HG02588 (cell line): ENCODE measurements at regions not wholly inside any gene's neighbourhood (a gene's known extent, or its start where the extent isn't known, plus 50 kb on each side); places are given as distances from the start of the nearest gene placed in this dataset.
"Not testable (repeated sequence)": the region's sequence is repeated elsewhere in the genome, so short reads cannot be mapped to it uniquely, and the experiment has no call there.

Source experiments
- ATAC-seq: cut with Tn5 transposase; IDR thresholded peaks from one replicate; pipeline ENCODE4 v1.9.1; 2021; ENCODE audit warnings: mild to moderate bottlenecking, moderate library complexity; ENCODE audit not compliant: unreplicated experiment

DNA sequence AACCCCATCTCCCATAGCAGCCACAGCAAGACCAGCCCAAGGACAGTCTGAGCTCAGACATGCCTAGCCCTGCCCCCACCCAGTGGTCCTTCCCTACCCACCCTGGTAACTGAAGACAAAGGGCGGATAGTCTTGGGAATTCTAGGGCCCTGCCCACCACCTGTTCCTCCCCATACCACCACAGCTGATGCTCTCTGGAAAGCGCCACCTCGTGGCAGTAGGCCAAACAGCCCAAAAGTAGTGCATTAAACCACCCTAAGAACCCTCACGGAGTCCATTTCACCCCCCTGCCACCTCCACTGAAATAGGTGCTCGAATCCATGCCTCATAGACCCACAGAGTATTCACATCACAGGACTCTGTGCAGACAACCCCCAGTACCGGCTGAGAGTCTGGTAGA, 1021.4 kb downstream of the CDH8 start:
- no peak for ATAC-seq

DNA sequence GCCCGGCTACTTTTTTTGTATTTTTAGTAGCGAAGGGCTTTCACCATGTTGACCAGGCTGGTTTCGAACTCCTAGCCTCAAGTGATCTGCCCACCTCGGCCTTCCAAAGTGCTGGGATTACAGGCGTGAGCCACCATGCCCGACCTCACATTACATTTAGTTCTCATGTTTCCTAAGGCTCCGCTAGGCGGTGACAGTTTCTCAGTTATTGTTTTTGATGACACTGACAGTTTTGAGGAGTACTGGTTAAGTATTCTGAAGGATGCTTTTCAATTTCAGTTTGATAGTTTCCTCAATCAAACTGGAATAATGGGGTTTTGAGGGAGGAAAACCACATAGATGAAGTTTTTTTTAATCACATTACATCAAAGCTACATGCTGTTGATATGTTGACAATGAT, 1028.5 kb downstream of the CDH8 start:
- no peak for ATAC-seq

DNA sequence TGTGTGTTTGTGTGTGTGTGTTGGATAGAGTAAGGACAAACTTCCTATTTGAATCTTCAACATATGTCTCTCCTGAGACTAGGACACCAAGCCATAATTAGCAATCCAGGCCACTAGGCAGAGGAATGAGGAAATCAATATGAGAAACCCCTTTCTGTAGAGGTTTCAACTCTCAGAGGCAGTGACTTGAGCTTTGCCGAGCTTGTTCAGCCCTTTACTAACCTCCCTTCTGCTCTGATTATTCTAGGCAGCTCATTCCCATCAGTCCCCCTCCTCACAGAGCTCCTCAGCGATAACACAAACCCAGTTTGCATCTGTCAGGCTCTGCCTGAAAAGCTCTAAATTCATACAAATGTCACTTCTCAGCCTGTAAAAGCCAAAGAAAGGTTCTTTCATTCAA, 1030.3 kb downstream of the CDH8 start:
- ATAC-seq = no peak

DNA sequence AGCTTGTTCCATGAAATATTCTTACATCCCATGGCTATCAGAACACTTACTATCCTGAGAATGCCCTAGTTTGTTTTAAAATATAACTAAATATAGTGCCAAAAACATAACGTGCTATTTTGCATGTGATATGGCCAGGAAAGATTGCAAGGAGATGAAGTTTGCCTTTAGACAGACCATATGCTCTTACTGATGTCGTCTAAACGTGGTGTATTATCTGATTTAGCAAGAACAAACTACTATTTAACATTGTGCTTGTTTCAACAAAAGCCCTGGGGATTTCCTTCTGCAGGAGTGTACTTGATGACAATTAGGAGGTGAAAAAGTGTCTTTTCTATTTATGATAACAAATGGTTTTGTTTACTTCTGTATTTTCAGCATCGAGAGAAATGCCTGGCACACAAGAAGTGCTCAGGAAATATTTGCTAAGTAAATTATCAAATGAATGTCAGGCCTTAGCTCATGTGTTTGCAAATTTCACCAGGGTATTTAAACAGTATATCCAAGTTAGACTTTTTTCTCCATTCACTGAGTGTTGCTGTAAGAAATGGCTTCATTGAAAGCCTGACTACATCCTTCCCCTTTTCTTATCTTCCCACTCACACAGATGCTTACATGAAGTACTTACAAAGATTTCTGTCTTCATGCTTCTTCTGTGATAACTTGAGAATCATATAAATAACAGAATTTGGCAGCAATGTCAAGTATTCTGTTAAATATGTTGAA, 1033.6 kb downstream of the CDH8 start:
- ATAC-seq = no peak

DNA sequence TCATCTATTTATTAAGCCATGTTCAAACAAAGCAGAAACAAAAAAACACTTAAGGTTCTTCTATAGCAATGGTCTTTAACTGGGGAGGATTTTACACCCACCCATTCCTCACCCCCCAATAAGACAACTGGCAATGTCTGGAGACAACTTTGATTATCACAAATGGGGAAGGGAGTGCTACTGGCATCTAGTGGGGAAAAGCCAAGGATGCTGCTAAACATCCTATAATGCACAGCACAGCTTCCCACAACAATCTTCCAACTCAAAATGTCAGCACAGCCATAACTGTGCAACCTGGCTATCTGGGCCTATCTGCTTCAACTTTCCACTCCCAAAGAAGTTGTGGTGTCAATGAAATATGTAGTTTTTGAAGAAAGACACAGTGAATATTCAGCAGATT, 1044.4 kb downstream of the CDH8 start:
- ATAC-seq = no peak

DNA sequence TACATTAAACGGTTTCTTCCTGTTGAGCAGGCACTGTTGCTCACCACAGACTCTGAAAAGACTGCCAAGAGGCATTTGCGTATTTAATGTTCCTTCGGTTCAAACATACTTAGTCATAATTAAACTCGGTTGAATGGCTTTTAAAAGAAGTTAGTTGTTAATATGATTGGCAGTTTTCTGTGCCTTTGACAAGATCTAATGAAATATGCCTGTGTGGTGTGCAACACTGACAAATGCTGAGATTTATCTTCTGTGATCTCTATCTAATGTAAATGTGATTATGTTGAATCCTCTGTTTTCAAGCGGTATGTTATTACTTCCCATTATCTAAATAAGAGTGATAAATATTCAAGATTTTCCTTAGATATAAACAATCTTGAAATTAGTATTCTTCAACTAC, 1046.6 kb downstream of the CDH8 start:
- ATAC-seq = no peak

DNA sequence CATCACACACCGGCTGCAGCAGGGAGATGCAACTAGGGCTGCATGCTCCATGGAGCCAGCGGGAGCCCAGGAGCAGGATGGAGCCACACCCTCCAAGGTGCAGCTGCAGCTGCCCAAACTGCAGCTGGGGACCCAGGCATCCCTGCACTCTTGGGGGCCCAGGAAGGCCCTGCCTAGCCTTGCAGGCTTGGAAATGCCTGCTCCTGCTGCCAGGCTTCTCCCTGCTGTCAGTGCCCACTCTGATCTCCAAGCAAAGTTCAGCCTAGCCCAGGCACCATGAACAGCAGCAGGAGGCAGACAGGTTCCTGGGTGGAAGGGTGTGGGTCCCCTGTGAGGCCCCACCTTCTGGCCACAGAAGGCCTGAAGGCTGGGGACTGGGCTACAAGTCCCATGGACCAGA, 1057.1 kb downstream of the CDH8 start:
- no peak for ATAC-seq

DNA sequence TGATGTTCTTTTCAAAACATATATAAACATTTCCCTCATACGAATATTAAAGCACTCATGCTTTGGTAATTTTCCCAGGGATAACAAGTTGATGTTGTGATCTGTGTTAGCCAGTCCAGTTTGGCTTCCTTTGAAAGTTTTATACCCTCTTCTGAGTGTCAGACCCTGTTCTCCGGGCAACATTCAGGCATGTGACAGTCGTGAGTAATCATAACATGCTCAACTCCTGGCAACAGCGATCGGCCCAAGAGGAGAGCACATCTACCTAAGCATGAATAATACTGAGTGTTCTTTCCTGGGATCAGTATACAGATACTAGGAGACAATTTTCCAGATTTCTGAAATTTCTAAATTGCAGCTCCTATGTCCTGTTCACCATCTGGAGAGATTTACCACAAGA, 1086.4 kb downstream of the CDH8 start:
- ATAC-seq = no peak

DNA sequence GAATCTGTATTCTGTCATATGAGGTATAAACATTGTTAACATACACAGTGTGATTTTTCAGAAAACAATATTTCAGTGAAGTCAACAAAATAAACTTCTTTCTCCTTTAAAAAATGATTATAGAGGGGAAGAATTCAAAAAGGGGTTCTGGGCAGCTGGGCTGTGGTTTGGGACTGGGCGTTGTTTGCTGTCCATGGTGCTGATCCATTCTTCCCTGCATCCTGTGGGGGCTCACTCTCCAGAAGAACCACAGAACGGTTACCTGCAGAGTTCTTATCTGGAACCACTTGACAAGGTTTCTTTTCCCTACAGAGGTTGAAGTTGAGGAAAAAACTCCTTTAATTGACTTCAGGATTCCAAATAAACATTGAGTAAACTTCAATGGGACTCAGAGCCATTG, 1091.0 kb downstream of the CDH8 start:
- ATAC-seq = no peak

DNA sequence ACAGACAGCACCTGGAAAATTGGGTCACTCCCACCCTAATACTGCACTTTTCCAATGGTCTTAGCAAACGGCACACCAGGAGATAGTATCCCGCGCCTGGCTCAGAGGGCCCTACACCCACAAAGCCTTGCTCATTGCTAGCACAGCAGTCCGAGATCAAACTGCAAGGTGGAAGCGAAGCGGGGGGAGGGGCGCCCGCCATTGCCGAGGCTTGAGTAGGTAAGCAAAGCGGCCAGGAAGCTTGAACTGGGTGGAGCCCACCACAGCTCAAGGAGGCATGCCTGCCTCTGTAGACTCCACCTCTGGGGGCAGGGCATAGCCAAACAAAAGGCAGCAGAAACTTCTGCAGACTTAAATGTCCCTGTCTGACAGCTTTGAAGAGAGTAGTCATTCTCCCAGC, 1100.0 kb downstream of the CDH8 start:
- not testable (repeated sequence) for ATAC-seq

DNA sequence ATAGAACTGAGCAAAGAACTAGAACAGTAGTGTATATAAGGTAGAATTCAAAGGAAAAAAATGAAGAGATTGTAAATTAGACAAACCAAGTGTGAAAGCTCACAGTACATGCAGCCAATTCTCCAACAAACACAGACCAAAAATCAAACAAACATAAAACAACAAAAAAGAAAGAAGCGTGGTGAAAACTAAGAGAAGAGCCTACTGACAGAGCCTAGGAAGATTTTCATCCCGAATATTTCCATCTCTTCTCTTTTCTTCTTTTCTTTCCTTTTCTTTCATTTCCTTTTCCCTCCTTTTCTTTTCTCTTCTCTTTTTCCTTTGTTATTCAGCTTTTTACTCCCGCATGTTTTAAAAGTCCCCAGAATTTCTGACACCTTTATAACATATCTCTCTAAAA, 1103.6 kb downstream of the CDH8 start:
- no peak for ATAC-seq

DNA sequence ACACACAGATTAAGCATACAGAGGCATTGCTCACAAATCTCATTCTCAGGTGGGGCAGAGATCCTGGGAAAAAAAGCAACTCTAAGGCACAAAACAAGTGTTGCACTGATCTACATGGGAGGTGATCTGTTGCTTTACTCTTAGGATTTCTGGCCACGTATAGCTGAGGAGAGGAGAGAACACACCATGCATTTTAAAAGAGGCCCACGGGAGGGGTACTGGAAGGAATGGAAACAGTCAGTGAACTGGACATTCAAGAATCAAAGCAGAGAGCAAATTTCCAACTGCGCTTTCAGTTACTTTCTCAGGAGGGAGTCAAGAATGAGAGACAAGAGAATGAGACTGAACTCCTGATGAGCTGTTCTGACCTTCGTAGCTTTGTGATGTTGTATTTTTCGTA, 1105.9 kb downstream of the CDH8 start:
- ATAC-seq = no peak

DNA sequence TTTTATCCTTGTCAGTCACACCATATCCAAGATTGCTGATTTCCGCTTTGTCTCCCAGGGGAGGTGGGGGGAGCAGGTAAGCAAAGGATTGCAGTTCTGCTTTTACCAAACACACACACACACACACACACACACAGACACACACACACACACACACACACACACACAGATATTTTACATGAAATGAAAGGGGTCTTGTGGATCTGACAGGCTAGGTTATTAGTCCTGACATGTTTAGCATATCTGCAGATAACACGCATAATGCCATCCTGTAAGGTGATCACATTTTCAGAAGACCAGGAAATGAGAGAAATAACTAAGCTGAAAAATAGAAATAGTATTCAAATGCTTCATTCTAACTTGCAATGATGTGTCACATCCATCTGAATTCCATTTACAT, 1113.3 kb downstream of the CDH8 start:
- ATAC-seq = no peak

DNA sequence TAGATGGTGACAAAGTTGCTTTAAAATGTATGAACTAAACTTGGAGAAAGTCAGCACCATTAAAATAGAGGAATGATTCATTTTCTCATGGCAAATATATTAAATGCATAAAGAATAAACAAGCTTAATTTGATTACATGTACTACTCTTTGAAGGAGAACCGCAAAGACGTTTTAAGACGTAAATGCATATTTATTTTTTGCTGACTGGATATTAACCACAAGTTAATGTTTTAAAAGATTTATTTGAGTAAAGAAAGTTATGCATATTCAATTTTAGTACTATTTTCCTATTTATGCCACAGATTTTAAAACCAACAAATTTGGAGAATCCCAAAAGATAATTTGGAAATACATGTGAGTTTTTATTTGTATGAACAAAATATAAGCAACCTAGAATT, 1121.9 kb downstream of the CDH8 start:
- no peak for ATAC-seq

DNA sequence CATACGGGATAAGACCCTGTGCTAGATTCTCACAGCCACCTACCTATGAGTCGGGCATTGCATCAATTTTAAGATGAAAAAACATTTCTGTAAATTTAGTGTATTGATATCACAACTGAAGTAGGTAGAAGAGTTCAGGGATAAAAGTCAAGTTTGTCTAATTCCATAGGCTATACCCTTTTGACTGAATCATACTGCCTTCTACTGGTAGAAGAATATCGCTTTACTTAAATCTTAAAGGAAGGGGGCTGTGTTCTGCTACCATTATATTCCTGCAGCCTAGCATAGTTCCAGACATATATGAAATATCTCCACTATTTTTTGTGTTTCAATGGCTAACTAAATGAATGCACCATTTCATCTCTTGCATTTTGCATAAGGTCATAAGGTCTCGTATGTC, 1128.6 kb downstream of the CDH8 start:
- ATAC-seq = no peak

DNA sequence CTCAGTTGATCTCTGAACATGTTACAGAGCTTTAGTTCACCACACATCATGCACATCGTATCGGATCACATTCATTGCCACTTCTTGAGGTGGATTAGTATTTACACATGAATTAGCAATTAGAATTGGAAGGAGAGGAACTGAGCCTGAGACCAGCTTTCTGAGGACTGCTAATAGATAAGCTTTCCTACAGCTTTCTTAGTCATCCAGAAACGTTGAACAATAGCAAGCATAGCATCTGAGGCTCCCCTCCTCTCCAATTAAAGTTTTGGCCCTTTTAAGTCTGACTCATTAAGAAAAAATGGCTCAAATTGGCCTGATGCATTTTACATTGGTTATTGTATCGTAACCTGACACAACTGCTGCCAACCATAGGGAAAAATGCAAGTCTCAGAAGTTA, 1130.4 kb downstream of the CDH8 start:
- ATAC-seq = no peak

DNA sequence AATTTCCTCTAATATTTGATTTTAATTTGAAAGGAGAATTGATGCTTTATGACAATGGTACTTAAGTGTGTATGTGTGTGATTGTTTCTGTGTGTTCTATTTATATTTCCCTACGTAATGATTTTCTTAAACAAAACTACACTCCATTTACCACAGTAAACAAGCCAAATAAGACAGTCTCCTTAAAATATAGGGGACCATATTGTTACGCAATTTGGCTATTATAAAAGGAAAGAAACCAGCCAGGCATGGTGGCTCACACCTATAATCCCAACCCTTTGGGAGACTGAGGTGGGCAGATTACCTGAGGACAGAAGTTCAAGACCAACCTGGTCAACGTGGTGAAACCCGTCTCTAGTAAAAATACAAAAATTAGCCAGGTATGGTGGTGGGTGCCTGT, 1134.1 kb downstream of the CDH8 start:
- ATAC-seq = no peak

DNA sequence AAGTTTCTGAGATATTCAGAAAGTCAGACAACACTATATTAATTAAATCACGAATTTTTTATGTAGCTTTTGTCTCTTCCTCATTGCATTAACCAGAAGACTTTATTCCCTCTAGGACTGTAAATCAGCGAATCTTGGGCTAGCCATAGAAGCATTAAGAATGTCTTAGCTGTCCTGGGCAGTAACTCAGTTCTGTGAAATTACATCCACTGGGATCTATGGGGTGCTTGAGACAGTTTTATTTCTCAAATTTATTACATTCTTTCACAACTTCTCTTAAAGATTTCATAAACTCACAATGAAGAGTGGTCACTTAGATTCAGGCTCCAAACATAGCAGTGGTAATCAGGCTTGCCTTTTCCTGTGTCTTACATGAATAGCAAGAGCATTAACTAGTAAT, 1153.4 kb downstream of the CDH8 start:
- no peak for ATAC-seq

DNA sequence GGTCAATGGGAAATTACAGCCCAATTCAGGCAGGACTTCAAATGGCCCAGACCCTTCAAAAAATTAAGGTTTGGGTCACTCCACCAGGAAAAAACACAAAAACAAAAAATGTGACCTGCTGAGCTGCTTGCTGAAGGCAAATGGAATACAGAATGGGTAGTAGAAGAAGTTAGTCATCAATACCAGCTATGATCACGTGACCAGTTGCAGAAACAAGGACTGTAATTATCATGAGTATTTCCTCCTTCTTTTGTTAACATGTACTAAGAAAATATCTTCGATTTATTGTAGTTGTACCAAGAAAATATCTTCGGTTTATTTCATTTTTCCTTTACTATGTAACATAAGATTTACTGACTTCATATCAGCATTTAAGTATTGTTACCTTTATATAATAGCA, 1183.6 kb downstream of the CDH8 start:
- no peak for ATAC-seq

DNA sequence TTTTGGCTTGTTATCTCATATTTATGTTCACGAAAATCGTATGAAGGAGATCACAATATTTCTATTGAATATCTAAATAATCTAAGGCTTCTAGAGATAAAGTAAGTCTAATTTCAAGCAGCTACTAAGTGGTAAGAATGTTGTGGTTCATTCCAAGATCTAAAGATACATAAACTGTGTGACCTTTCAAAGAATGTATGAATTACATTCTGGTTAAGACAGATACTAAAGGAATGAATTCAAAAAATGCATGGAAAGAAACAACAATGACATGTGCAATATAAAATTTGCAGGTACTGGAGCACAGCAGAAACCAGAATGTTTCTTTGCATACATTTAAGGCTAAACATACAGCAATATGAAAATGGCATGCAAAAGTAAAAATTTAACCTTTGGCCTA, 1214.6 kb downstream of the CDH8 start:
- ATAC-seq = no peak

DNA sequence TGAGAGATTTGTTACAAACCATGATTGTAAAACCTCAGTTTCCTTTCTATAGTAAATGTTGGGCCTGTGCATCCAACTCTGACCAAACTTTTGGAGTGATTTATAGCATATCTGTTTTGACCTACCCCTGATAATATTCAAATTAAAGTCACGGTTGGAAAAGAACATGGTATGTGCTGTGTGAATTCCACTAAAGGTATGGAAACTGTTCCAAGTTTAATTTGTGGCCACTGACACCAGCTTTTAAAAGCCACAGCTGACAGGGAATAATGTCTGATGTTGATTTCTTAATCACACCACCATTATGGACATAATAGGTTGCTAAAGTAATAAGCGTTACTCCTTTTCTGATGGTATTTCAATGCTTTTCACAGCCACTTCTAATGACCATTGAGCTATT, 1215.9 kb downstream of the CDH8 start:
- ATAC-seq = no peak

DNA sequence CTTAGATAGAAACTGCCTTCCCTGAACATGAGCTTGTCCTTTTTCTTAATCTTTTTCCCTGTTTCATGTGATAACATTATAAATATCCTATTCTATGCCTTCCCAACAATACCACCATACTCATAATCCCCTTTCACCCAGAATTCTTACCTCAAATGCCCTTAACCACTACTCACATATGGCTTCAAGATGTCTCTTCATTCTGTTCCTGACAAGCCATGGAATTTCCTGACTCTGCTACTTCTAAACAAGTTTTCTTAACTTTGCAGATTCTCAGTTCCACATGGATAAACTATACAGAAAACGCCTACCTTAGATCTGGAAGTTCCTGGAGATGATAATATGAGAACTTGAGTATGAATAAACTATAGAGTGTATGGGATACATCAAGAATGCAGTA, 1217.8 kb downstream of the CDH8 start:
- ATAC-seq = no peak

DNA sequence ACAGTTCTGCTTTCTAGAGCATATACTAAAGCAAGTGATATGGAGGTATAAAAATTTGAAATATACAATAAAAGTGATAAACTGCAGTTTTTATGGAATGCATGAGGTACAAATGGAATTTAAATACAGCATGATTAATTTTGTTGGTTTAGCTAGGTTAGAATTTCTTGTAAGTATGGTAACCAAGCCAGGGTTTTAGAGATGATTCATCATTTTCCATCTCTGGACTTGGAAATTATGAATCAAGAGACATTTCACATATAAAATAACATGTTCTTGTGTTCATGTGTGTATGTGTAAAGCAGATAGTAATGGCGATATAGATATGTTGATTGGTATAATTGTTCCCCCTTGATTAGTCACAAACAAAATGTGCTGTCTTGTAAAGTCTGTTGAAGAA, 1219.8 kb downstream of the CDH8 start:
- no peak for ATAC-seq

DNA sequence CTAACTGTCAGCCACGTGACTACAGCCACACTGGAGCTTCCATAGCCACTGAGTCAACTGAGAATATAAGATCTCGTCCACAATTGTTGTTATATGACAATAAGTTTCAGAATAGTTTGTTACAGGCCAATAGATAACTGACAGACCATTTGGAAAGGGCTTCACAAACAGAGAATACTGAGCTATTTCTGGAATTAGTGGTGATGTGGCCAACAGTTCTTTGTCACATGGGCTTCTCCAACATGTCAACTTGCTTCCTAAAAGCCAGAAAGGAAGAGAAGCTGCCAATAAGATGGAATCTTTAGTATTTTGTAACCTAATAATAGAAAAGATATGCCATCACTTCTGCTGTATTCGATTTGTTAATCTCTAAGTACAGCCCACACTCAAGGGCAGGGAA, 1220.4 kb downstream of the CDH8 start:
- ATAC-seq = no peak
